K562 (cell line): ENCODE measurements at regions not wholly inside any gene's neighbourhood (a gene's known extent, or its start where the extent isn't known, plus 50 kb on each side); places are given as distances from the start of the nearest gene placed in this dataset.

Source experiments
- CREB1 ChIP-seq, 2 experiments: sonication (generic) in 1 of 2; formaldehyde crosslinking in 1 of 2; IDR thresholded peaks; 2 replicates each; pipeline versions ENCODE4 v1.6.1 to v1.8.0; 2012 to 2022; ENCODE audit warnings: inconsistent platforms in 1 of 2, mild to moderate bottlenecking in 1 of 2, missing genetic modification reagents in 1 of 2, moderate library complexity in 1 of 2
- GTF2E2 ChIP-seq: fragments of 200-800 bp; sonication (Bioruptor generic); IDR thresholded peaks from 2 replicates; pipeline ENCODE4 v1.6.1; 2016; ENCODE audit warnings: missing genetic modification characterization, missing compliant biosample characterization
- LARP7 ChIP-seq: fragments of 450-650 bp; IDR thresholded peaks from 2 replicates; pipeline ENCODE4 v1.6.1; 2016
- MEIS2 ChIP-seq: fragments of 450-650 bp; IDR thresholded peaks from 2 replicates; pipeline ENCODE4 v1.6.1; 2014; ENCODE audit warnings: mild to moderate bottlenecking; ENCODE audit not compliant: partially characterized antibody
- NFYB ChIP-seq: IDR thresholded peaks from 2 replicates; pipeline ENCODE4 v1.6.1; 2011; ENCODE audit warnings: mild to moderate bottlenecking, moderate library complexity; ENCODE audit not compliant: insufficient read length; ENCODE audit errors: extremely low read depth
- RBM15 ChIP-seq: fragments of 200-400 bp; formaldehyde crosslinking; IDR thresholded peaks from 2 replicates; pipeline ENCODE4 v1.6.1; 2018; ENCODE audit warnings: mild to moderate bottlenecking, low read length, moderate library complexity; ENCODE audit not compliant: insufficient read depth
- TRIM24 ChIP-seq, 2 experiments: fragments of 450-650 bp; IDR thresholded peaks; 2 replicates each; pipeline ENCODE4 v1.6.1; 2016
- ZNF551 ChIP-seq: fragments of 250-450 bp; sonication (Bioruptor Pico); IDR thresholded peaks from 2 replicates; pipeline ENCODE4 v1.5.0; 2021; ENCODE audit warnings: mild to moderate bottlenecking, moderate library complexity
- ZNF764 ChIP-seq: fragments of 250-450 bp; sonication (Bioruptor Pico); IDR thresholded peaks from 2 replicates; pipeline ENCODE4 v1.4.0; 2020; ENCODE audit warnings: low read depth, mild to moderate bottlenecking, moderate library complexity
- TF ChIP-seq, protein P1 (sequence below), 3 experiments: fragments of 200-800 bp in 1 of 3; sonication (Bioruptor generic) in 1 of 3; sonication (generic) in 1 of 3; formaldehyde crosslinking in 1 of 3; IDR thresholded peaks; 2 replicates each; pipeline versions ENCODE4 v1.6.1 to v1.8.0; 2016 to 2022; ENCODE audit warnings: mild to moderate bottlenecking in 2 of 3, missing compliant biosample characterization in 2 of 3, missing genetic modification characterization in 2 of 3, missing genetic modification reagents in 1 of 3
- TF ChIP-seq, protein P2 (sequence below): fragments of 450-650 bp; IDR thresholded peaks from 2 replicates; pipeline ENCODE4 v1.6.1; 2016; ENCODE audit warnings: borderline replicate concordance
- TF ChIP-seq, protein P3 (sequence below): fragments of 250-450 bp; sonication (Bioruptor Pico); IDR thresholded peaks from 2 replicates; pipeline ENCODE4 v1.5.0; 2021
- TF ChIP-seq, protein P4 (sequence below): fragments of 250-450 bp; sonication (Bioruptor Pico); IDR thresholded peaks from 2 replicates; pipeline ENCODE4 v1.5.0; 2022; ENCODE audit warnings: mild to moderate bottlenecking
- TF ChIP-seq, protein P5 (sequence below): fragments of 250-450 bp; sonication (Bioruptor Pico); IDR thresholded peaks from 2 replicates; pipeline ENCODE4 v1.5.1; 2021; ENCODE audit warnings: mild to moderate bottlenecking

DNA sequence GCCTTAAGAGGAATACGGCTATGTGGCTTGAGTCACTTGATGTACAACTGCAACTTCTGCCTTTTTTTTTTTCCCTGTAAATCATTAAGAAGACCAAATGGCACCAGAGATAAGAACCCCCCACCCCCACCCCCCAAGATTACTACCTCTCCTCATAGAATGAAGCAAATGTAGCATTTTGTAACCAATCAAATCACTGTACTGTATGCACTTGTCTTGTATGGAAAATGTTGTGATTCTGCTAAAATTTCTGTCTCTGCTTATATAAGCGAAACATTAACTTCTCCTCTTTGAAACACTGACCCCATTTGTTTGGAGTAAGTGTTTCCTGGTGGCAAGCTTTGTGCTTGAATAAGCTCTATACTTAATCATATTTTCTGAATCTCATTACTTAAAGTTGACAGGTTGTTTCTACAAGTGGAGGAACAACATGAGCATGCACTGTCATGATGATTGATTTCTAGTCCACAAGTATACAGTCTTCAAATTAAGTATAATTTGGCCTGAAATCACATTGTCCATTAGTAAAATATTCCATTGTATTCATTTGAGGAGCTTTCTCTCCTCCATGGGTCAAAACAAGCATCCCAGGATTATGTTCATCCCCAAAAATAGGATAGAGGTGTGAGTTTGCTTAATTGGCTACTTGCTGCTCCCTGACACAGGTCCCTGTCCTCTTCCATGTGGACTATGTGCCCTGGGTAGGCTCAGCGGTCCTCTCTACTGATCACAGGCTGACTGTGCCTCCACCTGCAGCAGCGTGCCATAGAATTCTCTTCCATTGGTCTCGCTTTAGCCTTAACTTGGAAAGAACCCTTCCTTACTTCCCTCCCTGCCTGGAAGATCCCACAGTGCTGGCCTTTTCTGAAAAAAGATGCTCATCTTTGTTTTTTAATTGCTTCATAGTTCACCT is 104.0 kb upstream of the BMP2K start (continued):
- TF ChIP-seq, protein P1, sequence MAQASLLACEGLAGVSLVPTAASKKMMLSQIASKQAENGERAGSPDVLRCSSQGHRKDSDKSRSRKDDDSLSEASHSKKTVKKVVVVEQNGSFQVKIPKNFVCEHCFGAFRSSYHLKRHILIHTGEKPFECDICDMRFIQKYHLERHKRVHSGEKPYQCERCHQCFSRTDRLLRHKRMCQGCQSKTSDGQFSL (CRISPR knock-in tag; IDR thresholded peaks at IDR 0.05): no peak
- TF ChIP-seq, protein P1 (tag; IDR thresholded peaks at IDR 0.05): peak in 1 of 2 experiments; percentile 38; a peak in 1 of 4 replicates
- TF ChIP-seq, protein P2, sequence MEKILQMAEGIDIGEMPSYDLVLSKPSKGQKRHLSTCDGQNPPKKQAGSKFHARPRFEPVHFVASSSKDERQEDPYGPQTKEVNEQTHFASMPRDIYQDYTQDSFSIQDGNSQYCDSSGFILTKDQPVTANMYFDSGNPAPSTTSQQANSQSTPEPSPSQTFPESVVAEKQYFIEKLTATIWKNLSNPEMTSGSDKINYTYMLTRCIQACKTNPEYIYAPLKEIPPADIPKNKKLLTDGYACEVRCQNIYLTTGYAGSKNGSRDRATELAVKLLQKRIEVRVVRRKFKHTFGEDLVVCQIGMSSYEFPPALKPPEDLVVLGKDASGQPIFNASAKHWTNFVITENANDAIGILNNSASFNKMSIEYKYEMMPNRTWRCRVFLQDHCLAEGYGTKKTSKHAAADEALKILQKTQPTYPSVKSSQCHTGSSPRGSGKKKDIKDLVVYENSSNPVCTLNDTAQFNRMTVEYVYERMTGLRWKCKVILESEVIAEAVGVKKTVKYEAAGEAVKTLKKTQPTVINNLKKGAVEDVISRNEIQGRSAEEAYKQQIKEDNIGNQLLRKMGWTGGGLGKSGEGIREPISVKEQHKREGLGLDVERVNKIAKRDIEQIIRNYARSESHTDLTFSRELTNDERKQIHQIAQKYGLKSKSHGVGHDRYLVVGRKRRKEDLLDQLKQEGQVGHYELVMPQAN: no peak
- TF ChIP-seq, protein P3, sequence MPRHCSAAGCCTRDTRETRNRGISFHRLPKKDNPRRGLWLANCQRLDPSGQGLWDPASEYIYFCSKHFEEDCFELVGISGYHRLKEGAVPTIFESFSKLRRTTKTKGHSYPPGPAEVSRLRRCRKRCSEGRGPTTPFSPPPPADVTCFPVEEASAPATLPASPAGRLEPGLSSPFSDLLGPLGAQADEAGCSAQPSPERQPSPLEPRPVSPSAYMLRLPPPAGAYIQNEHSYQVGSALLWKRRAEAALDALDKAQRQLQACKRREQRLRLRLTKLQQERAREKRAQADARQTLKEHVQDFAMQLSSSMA (CRISPR knock-in tag): no peak
- TF ChIP-seq, protein P4, sequence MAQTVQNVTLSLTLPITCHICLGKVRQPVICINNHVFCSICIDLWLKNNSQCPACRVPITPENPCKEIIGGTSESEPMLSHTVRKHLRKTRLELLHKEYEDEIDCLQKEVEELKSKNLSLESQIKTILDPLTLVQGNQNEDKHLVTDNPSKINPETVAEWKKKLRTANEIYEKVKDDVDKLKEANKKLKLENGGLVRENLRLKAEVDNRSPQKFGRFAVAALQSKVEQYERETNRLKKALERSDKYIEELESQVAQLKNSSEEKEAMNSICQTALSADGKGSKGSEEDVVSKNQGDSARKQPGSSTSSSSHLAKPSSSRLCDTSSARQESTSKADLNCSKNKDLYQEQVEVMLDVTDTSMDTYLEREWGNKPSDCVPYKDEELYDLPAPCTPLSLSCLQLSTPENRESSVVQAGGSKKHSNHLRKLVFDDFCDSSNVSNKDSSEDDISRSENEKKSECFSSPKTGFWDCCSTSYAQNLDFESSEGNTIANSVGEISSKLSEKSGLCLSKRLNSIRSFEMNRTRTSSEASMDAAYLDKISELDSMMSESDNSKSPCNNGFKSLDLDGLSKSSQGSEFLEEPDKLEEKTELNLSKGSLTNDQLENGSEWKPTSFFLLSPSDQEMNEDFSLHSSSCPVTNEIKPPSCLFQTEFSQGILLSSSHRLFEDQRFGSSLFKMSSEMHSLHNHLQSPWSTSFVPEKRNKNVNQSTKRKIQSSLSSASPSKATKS (CRISPR knock-in tag): no peak
- TF ChIP-seq, protein P5, sequence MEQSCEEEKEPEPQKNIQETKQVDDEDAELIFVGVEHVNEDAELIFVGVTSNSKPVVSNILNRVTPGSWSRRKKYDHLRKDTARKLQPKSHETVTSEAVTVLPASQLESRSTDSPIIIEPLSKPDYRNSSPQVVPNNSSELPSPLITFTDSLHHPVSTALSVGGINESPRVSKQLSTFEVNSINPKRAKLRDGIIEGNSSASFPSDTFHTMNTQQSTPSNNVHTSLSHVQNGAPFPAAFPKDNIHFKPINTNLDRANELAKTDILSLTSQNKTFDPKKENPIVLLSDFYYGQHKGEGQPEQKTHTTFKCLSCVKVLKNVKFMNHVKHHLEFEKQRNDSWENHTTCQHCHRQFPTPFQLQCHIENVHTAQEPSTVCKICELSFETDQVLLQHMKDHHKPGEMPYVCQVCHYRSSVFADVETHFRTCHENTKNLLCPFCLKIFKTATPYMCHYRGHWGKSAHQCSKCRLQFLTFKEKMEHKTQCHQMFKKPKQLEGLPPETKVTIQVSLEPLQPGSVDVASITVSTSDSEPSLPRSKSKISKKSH: no peak
- TF ChIP-seq TRIM24 (IDR thresholded peaks at IDR 0.05) (peak in 1 of 2 experiments; percentile 36; a peak in 1 of 4 replicates), GTF2E2 (tag) (0 out of 2 replicates have a peak, but pooled peaks have one; percentile 17), NFYB (no peak), ZNF551 (CRISPR knock-in tag) (no peak), RBM15 (no peak), ZNF764 (no peak), MEIS2 (peak; percentile 99), CREB1 (IDR thresholded peaks at IDR 0.05) (peak; percentile 30; the same call in 1 of the 2 replicates), CREB1 (CRISPR knock-in tag; IDR thresholded peaks at IDR 0.05) (no peak), LARP7 (no peak)
